ENCODE measurements at regions not wholly inside any gene's neighbourhood (a gene's known extent, or its start where the extent isn't known, plus 50 kb on each side); places are given as distances from the start of the nearest gene placed in this dataset.

DNA sequence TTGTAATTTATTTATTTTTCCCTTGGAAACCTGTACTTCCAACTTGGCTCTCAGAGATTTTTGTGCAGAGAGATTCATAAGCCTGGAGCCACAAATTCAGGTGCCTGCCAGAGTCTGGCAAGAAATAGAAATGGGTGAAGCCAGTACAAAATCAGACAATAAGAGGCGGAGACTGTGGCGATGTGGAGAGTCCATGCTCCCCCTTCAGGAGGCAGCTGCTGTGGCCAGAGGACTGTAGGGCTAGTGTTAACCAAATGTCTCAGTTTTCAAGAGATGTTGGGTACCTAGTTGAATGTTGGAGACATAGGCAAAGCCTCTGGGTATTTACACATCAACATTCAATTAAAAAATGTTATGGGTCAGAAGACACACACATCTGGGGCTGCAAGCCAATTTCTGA, 208.6 kb downstream of the PSAT1 start:
- no peak for DNase-seq

DNA sequence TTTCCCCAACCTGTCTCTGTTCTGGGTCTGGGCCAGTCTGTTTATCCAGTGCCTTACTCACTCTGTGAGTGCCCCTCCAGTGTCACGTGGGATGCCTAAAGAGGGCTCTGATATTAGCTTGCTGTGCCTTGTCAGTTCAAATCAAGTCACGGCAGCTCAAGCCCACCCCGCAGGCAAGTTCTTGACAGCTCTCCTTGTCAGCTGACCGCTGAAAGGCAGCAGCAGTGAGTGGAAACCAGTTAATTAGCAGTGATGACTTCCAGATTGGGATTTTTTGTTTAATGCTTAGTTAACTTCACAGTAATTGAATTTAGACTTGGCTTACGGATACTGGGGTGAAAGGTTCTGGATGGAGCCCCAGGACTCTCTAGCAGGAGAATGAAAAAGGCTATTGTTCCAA, 210.1 kb downstream of the PSAT1 start:
- no peak for DNase-seq

DNA sequence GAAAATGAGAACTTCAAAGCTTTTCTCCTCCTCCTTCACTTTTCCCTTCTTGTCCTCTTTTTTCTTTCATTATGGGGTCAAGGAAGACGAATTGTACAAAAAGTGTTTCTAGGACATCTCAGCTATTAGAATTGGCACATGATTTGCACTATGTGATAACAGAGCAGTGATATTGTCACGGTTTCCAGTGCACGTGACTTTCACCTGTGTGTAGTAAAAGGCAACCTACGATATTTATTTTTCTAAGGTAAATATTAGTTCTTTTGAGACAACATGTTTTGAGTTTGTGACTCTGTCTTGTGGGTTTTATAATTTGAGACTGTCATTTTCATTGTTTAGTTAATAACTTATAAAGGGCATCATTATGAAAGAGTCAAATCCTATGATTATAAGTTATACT, 213.1 kb downstream of the PSAT1 start:
- no peak for DNase-seq

DNA sequence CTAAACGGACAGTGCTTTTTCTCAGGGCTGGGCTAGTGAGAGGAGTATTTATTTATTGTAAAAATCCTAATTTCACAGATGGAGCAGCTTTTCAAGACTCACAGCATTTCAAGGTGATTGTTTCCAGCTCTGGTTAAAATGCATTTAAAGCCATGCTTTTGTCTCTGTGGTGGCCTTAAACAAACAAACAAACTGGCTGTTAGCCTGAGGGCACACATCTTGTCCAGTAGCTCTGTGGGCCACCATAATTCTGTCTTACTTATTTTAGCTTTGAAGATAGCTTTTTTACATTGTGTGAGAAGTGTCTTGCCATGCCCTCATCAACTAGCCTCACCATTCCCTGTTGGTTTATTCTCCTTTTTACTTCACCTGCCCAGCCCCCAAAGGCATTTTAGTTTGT, 218.2 kb downstream of the PSAT1 start:
- no peak for DNase-seq

DNA sequence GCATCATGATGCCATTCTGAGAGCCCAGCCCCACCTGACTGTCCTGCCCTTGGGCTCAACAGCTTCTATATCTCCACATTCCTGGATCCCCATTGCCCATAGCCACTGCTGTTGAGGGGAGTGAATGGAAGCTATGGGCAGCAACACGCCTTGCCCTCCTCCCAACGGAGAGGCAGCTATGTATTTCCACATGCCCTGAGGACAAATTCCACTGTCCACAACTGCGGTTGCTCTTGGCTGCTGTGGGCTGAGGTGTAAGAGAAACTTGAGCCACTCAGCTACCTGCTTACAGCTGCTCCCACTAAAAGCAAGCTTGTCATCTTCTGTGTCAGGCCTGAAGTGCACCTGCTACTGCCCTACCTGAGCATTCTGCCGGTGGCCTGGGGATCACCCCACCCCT, 222.9 kb downstream of the PSAT1 start:
- no peak for DNase-seq

DNA sequence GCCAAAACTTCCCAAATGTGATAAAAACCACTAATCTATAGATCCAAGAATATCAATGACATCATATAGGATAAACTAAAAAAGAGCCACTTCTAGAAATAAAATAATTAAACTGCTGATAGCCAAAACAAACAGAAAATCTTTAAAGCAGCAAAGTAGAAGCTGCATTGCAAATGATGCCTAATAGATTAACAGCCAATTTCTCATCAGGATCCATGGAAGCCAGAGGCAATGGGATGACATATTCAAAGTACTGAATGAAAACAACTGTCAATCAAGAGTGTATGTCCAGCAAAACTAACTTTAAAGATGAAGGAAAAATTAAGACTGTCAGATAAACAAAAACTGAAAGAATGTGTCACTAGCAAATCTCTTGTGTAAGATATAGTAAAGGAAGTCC, 224.8 kb downstream of the PSAT1 start:
- no peak for DNase-seq

DNA sequence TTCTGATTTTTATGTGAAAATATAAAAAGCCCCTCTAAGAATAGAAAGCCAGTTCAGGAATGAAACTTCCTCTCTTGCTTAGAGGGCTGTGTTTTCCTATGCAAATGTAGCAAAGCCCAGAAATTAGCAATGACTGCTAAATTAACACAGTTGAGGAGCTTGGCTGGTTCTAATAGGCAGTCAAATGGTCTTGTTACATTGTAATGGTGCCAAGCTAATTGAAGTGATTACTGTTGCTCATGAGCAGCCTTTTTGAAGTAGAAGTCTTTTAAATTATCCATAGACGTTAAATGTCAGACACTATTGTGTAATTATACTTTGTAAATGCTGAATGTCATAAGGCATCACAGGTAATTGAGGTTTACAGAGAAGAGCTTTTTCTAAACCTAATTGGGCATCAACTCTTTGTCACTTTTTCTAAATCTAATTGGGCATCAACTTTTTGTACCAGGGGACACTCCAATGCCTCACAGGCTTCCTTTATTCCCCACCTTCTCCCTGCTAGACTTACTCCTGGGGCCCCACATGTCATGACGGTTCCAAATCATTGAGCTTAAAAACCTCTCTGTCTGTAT, 229.1 kb downstream of the PSAT1 start:
- DNase-seq: no peak

DNA sequence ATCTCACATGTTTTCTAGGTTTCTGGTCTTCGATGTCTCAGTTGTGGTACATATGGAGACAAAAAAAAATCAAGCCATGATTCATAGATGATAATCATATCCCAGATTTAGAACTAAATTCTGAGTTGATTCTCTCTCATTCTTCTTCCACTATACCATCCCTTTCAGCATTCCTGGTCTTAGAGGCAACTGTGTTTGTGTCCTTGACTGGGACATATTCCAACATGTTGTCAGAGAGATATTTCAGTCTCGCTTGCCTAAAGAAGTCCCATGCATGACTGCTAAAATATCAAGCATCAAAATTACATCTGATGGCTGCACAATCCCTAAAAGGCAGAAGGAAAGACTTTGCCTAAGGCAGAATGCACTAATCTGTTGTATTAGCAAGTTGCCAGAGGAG, 236.6 kb downstream of the PSAT1 start:
- DNase-seq: no peak

DNA sequence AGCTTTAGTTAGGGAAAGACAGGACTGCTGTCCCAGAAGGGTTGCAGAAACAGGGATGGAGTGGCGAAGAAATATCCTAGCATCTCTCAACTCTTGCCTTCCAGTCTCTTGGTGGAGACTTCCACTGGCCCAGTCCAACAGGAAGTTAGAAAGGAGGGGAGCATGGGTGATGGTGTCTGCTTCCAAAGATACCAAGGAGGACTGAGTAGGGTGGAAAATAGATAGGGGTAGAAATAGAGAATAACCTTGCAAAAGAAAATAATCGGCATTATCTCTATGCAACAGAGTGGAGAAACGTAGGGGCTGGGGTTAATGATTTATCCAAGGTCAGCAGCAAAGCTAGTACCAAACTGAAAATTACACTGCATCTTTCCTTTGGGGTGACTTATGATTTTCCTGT, 242.3 kb downstream of the PSAT1 start:
- DNase-seq: no peak

DNA sequence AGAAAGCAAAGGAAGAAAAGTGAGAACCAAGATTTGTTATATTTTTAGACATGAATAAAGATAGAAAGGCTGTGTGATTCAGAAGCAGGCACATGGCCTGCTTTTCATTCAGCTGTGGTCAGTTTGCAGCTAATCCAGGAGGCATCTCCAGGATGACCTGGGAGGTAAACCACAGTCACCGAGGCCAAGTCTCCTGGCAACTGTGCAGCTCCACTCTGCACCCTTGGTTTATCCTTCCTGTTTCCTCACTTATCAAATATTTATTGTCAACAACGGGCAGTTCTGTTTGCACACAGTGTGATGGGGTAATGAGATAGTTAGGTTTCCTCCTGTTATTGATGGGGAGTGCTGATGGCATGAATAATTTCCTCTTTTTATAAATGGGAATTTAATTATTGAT, 243.0 kb downstream of the PSAT1 start:
- no peak for DNase-seq

DNA sequence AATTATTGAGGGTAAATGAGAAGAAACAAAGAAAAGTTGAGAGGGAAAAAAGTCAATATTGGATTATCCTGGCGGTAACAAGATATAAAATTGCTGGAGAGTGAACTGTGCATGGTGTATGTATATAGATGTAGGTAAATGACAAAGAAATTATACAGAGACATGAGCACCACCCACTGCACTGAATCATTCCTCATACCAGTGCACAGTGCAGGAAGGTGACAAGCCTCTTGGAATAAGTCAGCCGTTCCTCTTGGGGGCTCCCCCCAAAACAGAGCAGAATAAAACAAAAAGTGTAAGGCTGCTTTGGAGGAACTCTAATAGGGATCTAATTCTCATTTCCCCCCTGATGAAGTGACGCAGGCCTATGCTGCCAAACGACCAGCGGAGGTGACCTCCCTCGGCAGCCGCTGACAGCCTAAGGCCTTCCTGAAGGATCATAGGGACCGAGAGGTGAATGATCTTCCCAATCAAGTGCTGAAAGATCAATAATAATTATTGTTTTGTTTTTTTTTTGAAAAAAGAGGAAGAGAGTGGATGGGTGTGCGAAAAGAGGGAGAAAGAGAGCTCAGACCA, 245.0 kb downstream of the PSAT1 start:
- DNase-seq: no peak

DNA sequence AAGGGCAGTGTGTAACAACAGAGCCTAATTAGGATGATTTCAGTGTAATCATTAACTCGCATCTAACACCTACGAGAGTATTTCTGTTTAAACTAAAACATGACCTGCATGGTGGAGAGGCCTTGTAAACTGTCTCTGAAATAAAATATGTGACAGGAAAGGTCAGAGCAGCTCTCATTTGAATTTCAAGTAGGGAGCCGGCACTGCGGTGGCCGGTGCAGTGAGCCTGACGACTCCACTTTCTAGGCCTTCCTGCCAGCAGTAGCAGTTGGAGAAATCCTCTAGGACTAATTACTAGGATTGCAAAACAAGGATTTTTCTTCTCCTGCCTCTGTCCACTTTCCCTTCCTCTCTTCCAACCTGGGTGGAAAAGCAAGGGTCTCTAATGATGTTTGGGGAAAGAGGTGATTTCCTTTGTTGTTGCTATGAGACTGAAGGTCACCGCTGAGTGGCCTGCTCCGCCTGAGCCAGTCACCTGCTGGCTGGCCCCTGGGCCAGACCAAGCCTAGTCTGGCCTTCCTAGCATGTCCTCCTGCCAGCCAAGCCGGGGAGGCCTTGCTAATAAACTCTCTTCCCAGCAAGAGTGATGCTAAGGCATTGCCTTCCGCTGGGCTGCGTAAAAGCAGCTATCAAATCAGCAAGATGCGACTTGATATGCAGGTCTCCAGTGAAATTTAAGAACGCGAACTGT, 245.7 kb downstream of the PSAT1 start:
- no peak for DNase-seq

DNA sequence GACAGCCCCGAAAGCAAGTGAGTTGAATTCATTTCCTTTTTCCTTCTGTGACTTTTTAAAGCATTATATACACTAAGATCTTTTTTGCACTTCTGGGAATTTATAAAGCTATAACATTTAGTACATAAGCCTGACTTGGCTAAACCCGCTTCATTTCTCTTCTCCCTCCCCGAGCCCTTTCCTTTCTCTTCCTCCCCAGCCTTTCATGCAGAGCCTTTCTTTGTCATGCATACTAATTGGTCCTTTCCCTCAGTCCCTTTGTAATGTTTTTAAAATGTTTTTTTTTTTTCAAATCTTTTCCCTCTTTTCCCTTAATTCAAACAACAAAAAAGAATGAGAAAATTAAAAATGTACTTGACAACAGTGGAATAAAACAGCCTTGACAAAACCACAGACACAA, 246.4 kb downstream of the PSAT1 start:
- no peak for DNase-seq

DNA sequence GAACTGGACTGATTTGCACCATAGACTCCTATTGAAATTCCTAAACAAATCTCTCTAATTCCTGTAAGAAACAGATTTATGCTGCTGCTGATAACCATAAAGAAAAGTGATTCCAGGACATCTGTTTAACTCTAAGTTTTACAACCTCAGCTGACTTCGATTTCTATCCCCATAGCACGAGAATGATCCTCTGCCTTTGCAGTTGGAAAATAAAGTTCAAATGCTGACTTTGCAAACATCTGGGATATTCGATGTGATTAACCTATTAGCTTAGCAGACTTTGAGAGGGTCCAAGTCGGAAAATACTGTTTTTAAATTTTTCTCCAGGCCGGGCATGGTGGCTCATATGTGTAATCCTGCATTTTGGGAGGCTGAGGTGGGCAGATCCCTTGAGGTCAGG, 247.3 kb downstream of the PSAT1 start:
- DNase-seq: no peak

DNA sequence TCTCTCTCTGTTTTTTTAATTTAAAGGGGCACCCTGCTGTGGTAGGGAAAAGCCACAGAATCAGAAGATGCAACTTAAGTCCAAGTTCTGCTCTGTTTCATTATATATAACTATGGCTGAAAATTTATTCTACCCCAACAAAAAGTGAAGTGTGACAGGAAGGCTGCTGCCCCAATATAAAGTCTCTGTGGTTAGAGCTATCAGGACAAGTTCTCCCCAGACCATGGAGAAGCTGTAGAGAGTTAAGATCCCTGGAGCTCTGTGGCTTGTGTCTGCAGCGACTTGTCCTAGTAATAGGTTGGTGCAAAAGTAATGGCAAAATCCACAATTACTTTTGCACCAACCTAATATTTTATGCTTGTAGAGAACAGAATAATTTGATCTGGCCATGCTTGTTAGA, 250.9 kb downstream of the PSAT1 start:
- no peak for DNase-seq

DNA sequence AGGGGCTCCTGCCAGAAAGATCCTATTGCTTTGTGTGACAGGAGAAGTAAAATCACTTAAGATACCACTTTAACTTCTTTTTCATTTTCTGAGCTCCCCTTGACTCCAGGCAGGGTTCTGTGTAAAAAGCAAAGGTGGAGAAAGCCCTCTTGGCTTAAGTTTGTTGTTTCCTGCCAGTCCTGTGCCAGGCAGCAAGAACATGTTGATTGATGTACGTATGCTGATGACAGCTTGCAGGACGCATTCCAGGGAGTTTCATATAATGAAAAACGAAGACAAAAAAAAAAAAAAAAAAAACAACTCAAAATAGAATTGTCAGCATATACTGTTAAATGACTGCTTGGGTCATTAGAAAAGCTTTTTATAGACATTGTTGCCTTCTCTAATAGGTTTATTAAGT, 251.7 kb downstream of the PSAT1 start:
- no peak for DNase-seq

DNA sequence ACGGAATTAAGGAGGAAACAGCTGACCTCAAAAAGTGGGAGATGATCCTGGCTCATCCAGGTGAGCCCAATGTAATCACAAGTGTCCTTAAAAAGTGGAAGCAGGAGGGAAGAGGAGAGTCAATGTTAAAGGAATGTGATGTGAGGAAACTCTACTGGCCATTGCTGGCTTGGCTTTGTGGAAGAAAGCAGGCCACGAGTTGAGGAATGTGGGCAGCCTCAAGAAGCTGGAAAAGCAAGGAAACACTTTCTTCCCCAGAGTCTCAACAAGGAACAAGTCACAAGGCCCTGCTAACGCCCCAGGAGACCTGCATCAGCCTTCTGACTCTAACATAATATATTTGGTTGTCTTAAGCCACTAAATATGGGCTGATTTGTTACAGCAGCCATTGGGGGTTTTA, 252.8 kb downstream of the PSAT1 start:
- DNase-seq: no peak

DNA sequence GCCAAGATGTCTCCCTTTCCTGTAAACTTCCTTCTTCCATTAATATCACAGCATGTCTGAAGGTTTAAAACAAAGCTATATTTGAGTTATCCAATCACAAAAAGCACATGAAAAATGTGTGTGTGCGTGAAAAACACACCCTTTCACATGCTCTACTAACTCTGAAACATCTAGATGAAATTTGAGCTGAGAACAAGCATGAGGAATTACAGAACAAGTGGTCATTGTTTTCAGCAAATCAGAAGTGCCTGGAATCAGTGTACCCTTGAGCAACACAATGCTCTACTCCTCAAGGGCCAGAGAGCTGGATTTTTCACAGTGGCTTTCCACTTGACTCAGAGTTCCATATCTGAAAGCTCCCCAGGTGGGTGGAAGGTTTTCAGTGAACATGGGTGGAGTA, 255.9 kb downstream of the PSAT1 start:
- DNase-seq: no peak

DNA sequence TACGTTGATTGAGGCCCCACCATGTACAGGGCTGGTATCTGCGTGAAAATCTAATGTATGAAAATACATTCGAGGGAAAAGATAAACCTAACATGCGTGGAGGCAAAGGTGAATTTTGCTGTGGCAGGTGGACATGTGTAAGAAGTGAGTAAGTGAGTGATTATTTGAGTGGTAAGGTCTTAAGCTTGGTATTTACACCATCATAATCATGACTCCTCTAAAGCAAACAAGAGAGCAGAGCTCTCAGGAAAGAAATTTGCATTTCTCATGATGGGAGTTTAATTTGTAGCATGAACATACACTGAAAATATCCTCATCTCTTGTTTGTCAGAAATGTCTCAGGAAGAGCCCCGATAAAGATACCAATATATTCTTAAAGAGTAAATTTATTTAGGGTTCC, 260.6 kb downstream of the PSAT1 start:
- no peak for DNase-seq

DNA sequence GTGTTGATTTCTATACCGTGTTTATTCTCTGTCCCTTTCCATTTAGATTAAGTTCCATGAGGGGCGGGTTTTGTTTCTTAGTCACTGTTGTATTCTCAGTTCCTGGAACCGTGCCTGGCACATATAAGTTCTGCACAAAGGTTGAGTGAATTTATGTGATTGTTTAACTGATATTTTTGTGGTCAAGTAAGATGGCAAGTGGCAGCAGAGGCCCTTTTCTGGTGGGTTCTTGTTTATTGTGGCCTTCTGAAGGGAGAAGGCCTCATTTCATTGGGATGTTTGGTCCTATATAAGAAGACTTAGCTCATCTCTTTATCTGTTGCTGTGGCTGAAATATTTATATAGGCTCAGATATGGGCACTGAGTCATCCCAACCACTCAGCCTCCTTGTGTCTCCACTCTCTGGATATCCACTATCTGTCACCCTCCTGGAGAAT, 262.5 kb downstream of the PSAT1 start:
- no peak for DNase-seq

DNA sequence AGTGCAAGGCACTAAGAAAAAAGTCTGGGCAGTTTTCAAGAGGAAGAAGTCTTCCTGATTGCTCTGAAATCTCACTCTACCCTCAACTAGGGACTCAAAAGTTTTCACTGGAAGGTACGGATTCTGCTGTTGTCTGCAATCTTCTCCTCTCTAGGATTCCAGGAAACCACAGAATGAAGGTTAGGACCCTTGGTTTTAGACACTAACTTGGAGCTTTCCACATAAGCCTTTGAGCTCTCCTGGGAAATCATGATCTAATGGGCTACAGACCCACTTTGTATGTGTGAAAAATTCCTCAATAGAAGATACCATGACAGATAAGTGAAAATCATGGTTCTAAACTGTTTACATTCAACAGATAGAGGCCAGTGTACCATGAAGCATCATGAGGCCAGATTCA, 265.1 kb downstream of the PSAT1 start:
- no peak for DNase-seq

DNA sequence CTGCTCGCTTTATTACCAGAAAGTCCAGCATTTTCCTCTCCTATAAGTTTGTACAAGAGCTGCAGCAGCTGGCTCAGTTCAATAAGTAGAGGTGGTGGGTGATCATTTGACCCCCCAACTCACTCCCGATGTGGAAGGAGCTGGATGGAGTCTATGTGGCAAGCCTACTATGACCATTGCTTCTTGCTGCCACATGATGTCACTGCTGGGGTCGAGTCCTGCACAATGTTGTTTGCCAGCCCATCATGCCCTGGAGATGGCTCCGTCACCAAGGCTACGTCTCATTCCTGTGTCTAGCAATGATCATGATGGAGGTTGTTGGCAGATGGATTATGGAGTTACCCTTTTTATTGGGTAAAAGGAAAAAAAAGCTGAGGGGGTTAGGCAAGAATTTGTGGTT, 266.3 kb downstream of the PSAT1 start:
- DNase-seq: no peak

DNA sequence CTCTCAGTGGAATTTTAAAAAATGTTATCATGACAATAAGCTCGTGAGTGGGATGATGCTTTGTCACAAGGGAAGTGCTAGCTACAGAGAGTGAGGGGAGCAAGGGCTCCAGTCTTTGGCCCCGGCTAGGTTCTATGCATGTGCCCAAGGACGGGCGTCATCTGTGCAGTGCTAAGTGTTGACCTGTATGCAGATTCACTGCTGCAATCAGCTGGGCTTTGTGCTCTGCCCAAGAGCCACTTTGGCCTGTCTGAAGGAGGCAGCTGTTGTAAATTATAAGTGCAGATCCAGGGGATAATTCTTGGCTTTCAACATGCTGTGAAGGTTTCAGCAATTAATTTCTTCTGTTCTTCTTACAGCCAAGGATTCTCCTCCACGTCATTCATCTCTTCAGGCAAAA, 268.6 kb downstream of the PSAT1 start:
- DNase-seq: no peak

DNA sequence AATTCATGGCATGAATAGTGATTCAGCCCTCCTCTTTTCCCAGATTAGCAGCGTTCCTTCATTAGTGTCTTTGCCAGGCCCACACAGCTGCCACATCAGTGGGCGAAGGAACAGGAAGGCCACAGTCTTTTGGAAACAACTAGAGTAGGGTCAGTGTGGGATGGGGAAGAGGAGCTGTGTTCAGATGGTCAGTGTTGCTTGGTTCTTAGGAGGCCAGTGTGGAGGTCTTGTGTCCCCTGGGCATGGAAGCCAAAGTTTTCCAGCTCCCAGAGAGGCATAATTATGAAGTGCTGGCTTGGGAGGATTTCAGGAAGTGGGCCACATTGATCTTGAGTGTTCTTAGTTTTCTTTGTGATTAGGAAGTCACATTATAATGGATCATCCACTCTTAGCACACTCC, 269.6 kb downstream of the PSAT1 start:
- DNase-seq: no peak
